ENCODE measurements at regions not wholly inside any gene's neighbourhood (a gene's known extent, or its start where the extent isn't known, plus 50 kb on each side); places are given as distances from the start of the nearest gene placed in this dataset.

- H3K4me3 ChIP-seq, result no peak overlapping the region
- no peaks in the 10 kb centered on the region for H3K4me1 ChIP-seq
- 59 to 75% (median 69%) methylated on average over 4 of the region's 4 CpGs for WGBS, 4 donors
- ATAC-seq (no peak), DNase-seq (no peak)
- H3K36me3 ChIP-seq, result no peaks in the 10 kb centered on the region
- intact Hi-C loops (cut with DNase I), result no loop called here
- no peaks in the 10 kb centered on the region for H3K27me3 ChIP-seq
- H3K9me3 ChIP-seq, result no peaks in the 10 kb centered on the region
- no peak for TF ChIP-seq CTCF (IDR thresholded peaks at IDR 0.05)
- no peak for TF ChIP-seq POLR2A (IDR thresholded peaks at IDR 0.05)
- no peak overlapping the region for H3K27ac ChIP-seq
Observed at GRCh38 chr10:2079603-2080078, 342.3 kb upstream of the ADARB2 start.

GRCh38 chr10:2077231-2077630 lies 339.9 kb upstream of the ADARB2 start:
- no peak for ATAC-seq
- H3K36me3 ChIP-seq, result no peaks in the 10 kb centered on the region
- no peaks in the 10 kb centered on the region for H3K4me1 ChIP-seq
- TF ChIP-seq CTCF (IDR thresholded peaks at IDR 0.05) (no peak), POLR2A (IDR thresholded peaks at IDR 0.05) (no peak)
- H3K27me3 ChIP-seq, result no peaks in the 10 kb centered on the region
- H3K27ac ChIP-seq, result no peak overlapping the region
- H3K9me3 ChIP-seq, result no peaks in the 10 kb centered on the region
- 74 to 78% (median 76%) methylated on average over 5 of the region's 5 CpGs for WGBS, 4 donors
- intact Hi-C loops (cut with DNase I), result no loop called here
- H3K4me3 ChIP-seq, result no peak overlapping the region
- DNase-seq, result no peak

- Histone ChIP-seq H3K4me1 (no peaks in the 10 kb centered on the region), H3K36me3 (no peaks in the 10 kb centered on the region), H3K27me3 (no peaks in the 10 kb centered on the region), H3K27ac (no peak overlapping the region), H3K9me3 (no peaks in the 10 kb centered on the region), H3K4me3 (no peak overlapping the region)
- ATAC-seq (no peak), DNase-seq (no peak)
- intact Hi-C loops (cut with DNase I), result no loop called here
- no peak for TF ChIP-seq POLR2A (IDR thresholded peaks at IDR 0.05)
- WGBS, 4 donors, result 83 to 90% (median 84%) methylated on average over 11 of the region's 11 CpGs
Observed at GRCh38 chr10:2076528-2076927, 339.2 kb upstream of the ADARB2 start.

GRCh38 chr10:2067015-2067414 lies 329.7 kb upstream of the ADARB2 start:
- Histone ChIP-seq H3K4me3 (no peak overlapping the region), H3K36me3 (no peaks in the 10 kb centered on the region), H3K4me1 (no peaks in the 10 kb centered on the region), H3K27me3 (no peaks in the 10 kb centered on the region), H3K9me3 (peaks cover 0 to 20% (median 11%) of the 10 kb centered on the region in 12 donors), H3K27ac (no peak overlapping the region)
- TF ChIP-seq CTCF (IDR thresholded peaks at IDR 0.05) (no peak), POLR2A (IDR thresholded peaks at IDR 0.05) (no peak)
- intact Hi-C loops (cut with DNase I), result no loop called here
- DNase-seq (no peak), ATAC-seq (no peak)
- 53 to 68% (median 60%) methylated on average over 2 of the region's 2 CpGs for WGBS, 4 donors

GRCh38 chr10:2054728-2055127 lies 317.4 kb upstream of the ADARB2 start:
- TF ChIP-seq CTCF (IDR thresholded peaks at IDR 0.05) (no peak), POLR2A (IDR thresholded peaks at IDR 0.05) (no peak)
- intact Hi-C loops (cut with DNase I), result no loop called here
- no peaks in the 10 kb centered on the region for H3K4me1 ChIP-seq
- no peaks in the 10 kb centered on the region for H3K36me3 ChIP-seq
- no peak for DNase-seq
- H3K27ac ChIP-seq, result no peak overlapping the region
- no peaks in the 10 kb centered on the region for H3K27me3 ChIP-seq
- no peak overlapping the region for H3K4me3 ChIP-seq
- H3K9me3 ChIP-seq, result no peaks in the 10 kb centered on the region
- WGBS, 4 donors, result 56 to 67% (median 63%) methylated on average over 3 of the region's 3 CpGs
- no peak for ATAC-seq
